Esophagus muscularis mucosa (tissue), 4 donors: ENCODE measurements at regions not wholly inside any gene's neighbourhood (a gene's known extent, or its start where the extent isn't known, plus 50 kb on each side); places are given as distances from the start of the nearest gene placed in this dataset.
"Not testable (repeated sequence)": the region's sequence is repeated elsewhere in the genome, so short reads cannot be mapped to it uniquely, and the experiment has no call there.

ENCODE experiments used
- CTCF ChIP-seq, 3 experiments: fragments of 200-600 bp in 2 of 3; fragments of 450-650 bp in 1 of 3; sonication (generic) in 2 of 3; IDR thresholded peaks; one replicate each; pipeline ENCODE4 v1.5.1; 2017 to 2019; ENCODE audit warnings: antibody characterized with exemption in 3 of 3, mild to moderate bottlenecking in 2 of 3, moderate library complexity in 1 of 3
- EP300 ChIP-seq: sonication (generic); formaldehyde crosslinking; IDR thresholded peaks from one replicate; pipeline ENCODE4 v1.6.1; 2017; ENCODE audit warnings: antibody characterized with exemption
- POLR2AphosphoS5 ChIP-seq, 2 donors: sonication (generic); formaldehyde crosslinking; IDR thresholded peaks; one replicate each; pipeline ENCODE4 v1.6.1; 2017; ENCODE audit warnings: antibody characterized with exemption in 2 of 2

- not testable (repeated sequence) for TF ChIP-seq CTCF (IDR thresholded peaks at IDR 0.05); EP300; POLR2AphosphoS5 (IDR thresholded peaks at IDR 0.05)
These were observed 58.1 kb downstream of the SRGAP2 start for GRCh38 chr1:206261473-206261872.
